Astrocyte of the spinal cord (primary cell): ENCODE measurements at regions not wholly inside any gene's neighbourhood (a gene's known extent, or its start where the extent isn't known, plus 50 kb on each side); places are given as distances from the start of the nearest gene placed in this dataset.

ENCODE experiments used
- DNase-seq: peaks from one replicate; pipeline ENCODE4 v3.0.0; 2011; ENCODE audit warnings: low read depth, low spot score
- H3K4me3 ChIP-seq: 2 replicates; pipeline ENCODE4 v1.5.1; 2011; ENCODE audit warnings: low read depth, mild to moderate bottlenecking, low read length, moderate library complexity
- CTCF ChIP-seq: IDR thresholded peaks from 2 replicates; pipeline ENCODE4 v1.5.1; 2012; ENCODE audit warnings: low read depth, mild to moderate bottlenecking, low read length, inconsistent platforms
- in situ Hi-C: cut with HindIII; loops from 2 replicates; pipeline ENCODE4 v1.10.0; 2017; ENCODE audit warnings: low sequenced_read_pairs

- no peak for DNase-seq
- TF ChIP-seq CTCF: no peak
- in situ Hi-C loops: no loop called here
- H3K4me3 ChIP-seq: no peak overlapping the region
Measured at GRCh38 chr5:38207343-38207742, 51.0 kb upstream of the EGFLAM start.

GRCh38 chr5:38202741-38203140 is 55.6 kb upstream of the EGFLAM start:
- in situ Hi-C loops: no loop called here
- no peak for TF ChIP-seq CTCF

GRCh38 chr5:38200872-38201557 is 57.3 kb upstream of the EGFLAM start:
- no peak for TF ChIP-seq CTCF
- DNase-seq: no peak
- in situ Hi-C loops: no loop called here
- H3K4me3 ChIP-seq: no peak overlapping the region

More at GRCh38 chr5:38202741-38203140, 55.6 kb upstream of the EGFLAM start:
- no peak overlapping the region for H3K4me3 ChIP-seq
- DNase-seq: no peak

- no peak for TF ChIP-seq CTCF
Measured at GRCh38 chr5:38197118-38197517, 61.2 kb upstream of the EGFLAM start.

GRCh38 chr5:38193015-38193581 is 65.3 kb upstream of the EGFLAM start:
- TF ChIP-seq CTCF: peak; percentile 90
- no peak overlapping the region for H3K4me3 ChIP-seq
- in situ Hi-C loops: no loop called here
- DNase-seq: peak; percentile 62

More at GRCh38 chr5:38197118-38197517, 61.2 kb upstream of the EGFLAM start:
- in situ Hi-C loops: no loop called here
- H3K4me3 ChIP-seq: no peak overlapping the region
- no peak for DNase-seq

GRCh38 chr5:38191693-38192092 is 66.7 kb upstream of the EGFLAM start:
- in situ Hi-C loops: no loop called here
- H3K4me3 ChIP-seq: no peak overlapping the region
- DNase-seq: no peak
- TF ChIP-seq CTCF: no peak
